ENCODE measurements at regions not wholly inside any gene's neighbourhood (a gene's known extent, or its start where the extent isn't known, plus 50 kb on each side); places are given as distances from the start of the nearest gene placed in this dataset.

DNA sequence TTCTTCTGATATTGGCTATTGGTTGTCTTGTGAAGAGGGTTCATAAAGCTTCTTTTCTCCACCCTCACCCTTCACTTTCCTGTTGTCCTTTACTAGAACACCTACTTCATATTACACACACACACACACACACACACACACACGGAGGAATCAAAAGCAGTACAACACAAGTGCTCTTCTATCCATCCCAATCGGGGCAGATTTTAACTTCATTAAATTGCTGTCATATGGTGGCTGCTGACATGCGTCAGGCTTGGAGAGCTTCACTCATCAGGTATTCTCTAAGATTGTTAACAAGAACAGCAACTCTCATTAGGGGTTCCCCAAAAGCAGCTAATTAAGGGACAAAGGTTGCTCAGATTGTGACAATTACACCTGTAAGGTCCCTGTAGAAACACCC is 239.1 kb upstream of the MEIS2 start:
- TF ChIP-seq, protein P1, sequence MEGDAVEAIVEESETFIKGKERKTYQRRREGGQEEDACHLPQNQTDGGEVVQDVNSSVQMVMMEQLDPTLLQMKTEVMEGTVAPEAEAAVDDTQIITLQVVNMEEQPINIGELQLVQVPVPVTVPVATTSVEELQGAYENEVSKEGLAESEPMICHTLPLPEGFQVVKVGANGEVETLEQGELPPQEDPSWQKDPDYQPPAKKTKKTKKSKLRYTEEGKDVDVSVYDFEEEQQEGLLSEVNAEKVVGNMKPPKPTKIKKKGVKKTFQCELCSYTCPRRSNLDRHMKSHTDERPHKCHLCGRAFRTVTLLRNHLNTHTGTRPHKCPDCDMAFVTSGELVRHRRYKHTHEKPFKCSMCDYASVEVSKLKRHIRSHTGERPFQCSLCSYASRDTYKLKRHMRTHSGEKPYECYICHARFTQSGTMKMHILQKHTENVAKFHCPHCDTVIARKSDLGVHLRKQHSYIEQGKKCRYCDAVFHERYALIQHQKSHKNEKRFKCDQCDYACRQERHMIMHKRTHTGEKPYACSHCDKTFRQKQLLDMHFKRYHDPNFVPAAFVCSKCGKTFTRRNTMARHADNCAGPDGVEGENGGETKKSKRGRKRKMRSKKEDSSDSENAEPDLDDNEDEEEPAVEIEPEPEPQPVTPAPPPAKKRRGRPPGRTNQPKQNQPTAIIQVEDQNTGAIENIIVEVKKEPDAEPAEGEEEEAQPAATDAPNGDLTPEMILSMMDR (conservative IDR thresholded peaks at IDR 0.05 in 1 of 2, IDR thresholded peaks at IDR 0.05 in 1 of 2; ENCODE audit: extremely low read depth in 1 of 2, insufficient read depth in 1 of 2, low read depth in 1 of 2, low read length in 2 of 2): no peak
- TF ChIP-seq EZH2 (IDR thresholded peaks at IDR 0.05; ENCODE audit: borderline replicate concordance, low read length): no peak

Measured in mammary epithelial cell (primary cell).